Trophoblast cell (in vitro differentiated cells and primary cell): ENCODE measurements at regions not wholly inside any gene's neighbourhood (a gene's known extent, or its start where the extent isn't known, plus 50 kb on each side); places are given as distances from the start of the nearest gene placed in this dataset.

ENCODE experiments used
- DNase-seq, 2 donors: peaks; one replicate each; pipeline ENCODE4 v3.0.0-alpha.2; 2016
- H2AFZ ChIP-seq: 2 replicates; pipeline ENCODE4 v1.6.1; 2013; ENCODE audit warnings: low read length, moderate library complexity, mild to moderate bottlenecking; ENCODE audit not compliant: insufficient read depth, poor library complexity
- H2AK5ac ChIP-seq: 2 replicates; pipeline ENCODE4 v1.6.1; 2013; ENCODE audit warnings: mild to moderate bottlenecking, low read length
- H2BK120ac ChIP-seq: 2 replicates; pipeline ENCODE4 v1.6.1; 2013; ENCODE audit warnings: low read length, mild to moderate bottlenecking, moderate library complexity; ENCODE audit not compliant: insufficient read depth, poor library complexity
- H2BK12ac ChIP-seq: 2 replicates; pipeline ENCODE4 v1.6.1; 2013; ENCODE audit warnings: mild to moderate bottlenecking, low read length, moderate library complexity
- H2BK5ac ChIP-seq: 2 replicates; pipeline ENCODE4 v1.6.1; 2013; ENCODE audit warnings: low read length, low read depth, moderate library complexity, mild to moderate bottlenecking; ENCODE audit not compliant: poor library complexity
- H3K14ac ChIP-seq: 2 replicates; pipeline ENCODE4 v1.6.1; 2013; ENCODE audit warnings: mild to moderate bottlenecking, low read length
- H3K18ac ChIP-seq: 2 replicates; pipeline ENCODE4 v1.6.1; 2013; ENCODE audit warnings: mild to moderate bottlenecking, low read length
- H3K23ac ChIP-seq: 2 replicates; pipeline ENCODE4 v1.6.1; 2013; ENCODE audit warnings: low read length
- H3K27ac ChIP-seq: 2 replicates; pipeline ENCODE4 v1.5.1; 2013; ENCODE audit warnings: low read depth, mild to moderate bottlenecking, inconsistent platforms, low read length, moderate library complexity
- H3K27me3 ChIP-seq: 2 replicates; pipeline ENCODE4 v1.6.1; 2013; ENCODE audit warnings: inconsistent platforms, mild to moderate bottlenecking, low read length, moderate library complexity; ENCODE audit not compliant: insufficient read depth
- H3K36me3 ChIP-seq, 2 experiments: 1 replicate in 1 of 2; 2 replicates in 1 of 2; pipeline ENCODE4 v1.6.1; 2013; ENCODE audit warnings: low read length in 2 of 2, mild to moderate bottlenecking in 2 of 2, moderate library complexity in 1 of 2; ENCODE audit not compliant: insufficient read depth in 2 of 2, control insufficient read depth in 1 of 2
- H3K4ac ChIP-seq: 2 replicates; pipeline ENCODE4 v1.6.1; 2013; ENCODE audit warnings: low read depth, mild to moderate bottlenecking, low read length, moderate library complexity
- H3K4me1 ChIP-seq, 2 experiments: 1 replicate in 1 of 2; 2 replicates in 1 of 2; pipeline ENCODE4 v1.6.1; 2013; ENCODE audit warnings: low read length in 2 of 2, mild to moderate bottlenecking in 2 of 2, moderate library complexity in 1 of 2; ENCODE audit not compliant: insufficient read depth in 2 of 2, control insufficient read depth in 1 of 2
- H3K4me2 ChIP-seq: 2 replicates; pipeline ENCODE4 v1.6.1; 2013; ENCODE audit warnings: inconsistent platforms, mild to moderate bottlenecking, low read length, moderate library complexity
- H3K4me3 ChIP-seq: 2 replicates; pipeline ENCODE4 v1.5.1; 2013; ENCODE audit warnings: mild to moderate bottlenecking, low read depth, low read length, inconsistent platforms
- H3K79me1 ChIP-seq: one replicate; pipeline ENCODE4 v1.6.1; 2013; ENCODE audit warnings: low read length
- H3K79me2 ChIP-seq: 2 replicates; pipeline ENCODE4 v1.6.1; 2013; ENCODE audit warnings: low read length, mild to moderate bottlenecking; ENCODE audit not compliant: control insufficient read depth, insufficient read depth, poor library complexity
- H3K9ac ChIP-seq: 2 replicates; pipeline ENCODE4 v1.6.1; 2013; ENCODE audit warnings: mild to moderate bottlenecking, low read length
- H3K9me3 ChIP-seq: 2 replicates; pipeline ENCODE4 v1.6.1; 2013; ENCODE audit warnings: low read depth, mild to moderate bottlenecking, control low read depth, inconsistent platforms, low read length; ENCODE audit not compliant: insufficient read depth
- H4K12ac ChIP-seq: 2 replicates; pipeline ENCODE4 v1.6.1; 2013; ENCODE audit warnings: low read depth, mild to moderate bottlenecking, low read length, moderate library complexity
- H4K8ac ChIP-seq: 2 replicates; pipeline ENCODE4 v1.6.1; 2013; ENCODE audit warnings: low read depth, mild to moderate bottlenecking, low read length, moderate library complexity
- H4K91ac ChIP-seq: one replicate; pipeline ENCODE4 v1.6.1; 2013; ENCODE audit warnings: low read depth, mild to moderate bottlenecking, low read length, moderate library complexity
- WGBS: extraction: QIAGEN DNeasy Blood & Tissue Kit; methylation state at CpG from one replicate; pipeline ENCODE4 v1.1.7; 2013; ENCODE audit warnings: missing lambda C conversion rate; ENCODE audit not compliant: insufficient read length, insufficient coverage; ENCODE audit errors: extremely low coverage; 5-methylcytosine and 5-hydroxymethylcytosine counted together

DNA sequence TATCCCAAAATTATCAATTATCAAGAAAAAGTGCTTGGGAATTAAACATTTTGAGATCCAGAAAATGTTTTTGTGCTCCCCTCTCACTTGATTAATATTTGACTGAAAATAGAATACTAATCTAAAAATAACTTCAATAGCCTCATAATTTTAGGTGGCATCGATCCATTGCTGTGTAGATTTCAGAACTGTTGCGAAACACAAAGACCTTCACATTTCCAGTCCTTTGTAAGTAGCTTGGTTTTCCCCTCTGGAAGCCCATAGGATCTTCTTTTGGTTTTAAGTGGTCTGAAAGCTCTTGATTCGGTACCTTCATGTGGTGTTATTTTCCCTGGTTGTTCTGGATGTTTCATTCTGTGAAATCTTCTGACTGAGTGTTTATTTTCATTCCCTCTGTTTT is 176.5 kb downstream of the NUFIP1 start:
- Histone ChIP-seq H3K9ac (no peak overlapping the region), H2BK12ac (no peak overlapping the region), H2BK5ac (no peak overlapping the region), H3K23ac (no peak overlapping the region), H3K4ac (no peak overlapping the region), H3K4me3 (no peak overlapping the region), H3K9me3 (no peaks in the 10 kb centered on the region), H3K27me3 (no peaks in the 10 kb centered on the region), H4K8ac (no peak overlapping the region), H3K79me1 (peaks cover 23% of the 10 kb centered on the region), H2BK120ac (no peak overlapping the region), H3K27ac (no peak overlapping the region), H3K79me2 (no peaks in the 10 kb centered on the region), H4K91ac (peak overlapping the region; percentile 55), H3K4me2 (no peak overlapping the region), H3K4me1 (peaks cover 19 to 26% of the 10 kb centered on the region in 2 experiments), H2AK5ac (no peak overlapping the region), H4K12ac (no peak overlapping the region), H2AFZ (no peak overlapping the region), H3K18ac (no peak overlapping the region), H3K14ac (no peak overlapping the region), H3K36me3 (no peaks in the 10 kb centered on the region)
- DNase-seq: no peak
- no CpG with 5 or more reads among the region's 3 CpGs for WGBS

DNA sequence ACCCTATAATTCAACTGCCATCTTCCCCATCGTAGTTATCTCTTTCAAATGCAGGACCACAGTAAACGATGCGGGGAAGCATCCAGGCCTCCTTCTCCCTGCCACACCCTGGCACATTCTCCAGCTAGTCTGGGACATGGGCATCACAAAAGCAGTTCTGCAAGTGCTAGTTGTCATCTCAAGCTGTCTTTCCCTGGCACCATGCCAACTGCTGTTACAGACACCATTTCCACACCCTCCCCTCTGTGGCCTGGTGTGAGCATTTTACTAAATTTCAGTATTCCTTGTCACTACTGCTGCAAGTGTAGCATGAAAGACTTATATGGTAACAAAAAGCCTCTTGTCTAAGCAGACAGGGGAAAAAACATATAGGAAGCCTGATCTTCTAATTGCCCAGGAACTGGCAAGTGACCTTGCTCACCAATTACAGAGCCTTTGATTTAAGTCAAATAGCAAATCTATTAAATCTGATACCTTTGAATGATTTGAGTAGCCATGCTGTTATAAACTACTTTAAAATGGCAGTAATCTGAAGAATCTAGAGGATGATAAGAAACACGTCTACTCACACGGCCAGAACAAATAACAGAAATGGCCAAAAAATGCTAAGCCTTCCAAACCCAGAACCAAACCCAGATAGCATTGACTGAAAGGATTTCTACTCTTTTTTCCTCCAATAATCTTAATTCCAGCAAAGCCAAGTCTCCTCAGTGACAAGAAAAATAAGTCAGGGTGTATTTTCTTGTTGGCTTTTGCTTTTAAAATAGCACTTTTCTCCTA is 179.0 kb downstream of the NUFIP1 start:
- H3K14ac ChIP-seq: peak overlapping the region; percentile 46
- H4K91ac ChIP-seq: no peak overlapping the region
- no peak overlapping the region for H3K4me3 ChIP-seq
- no peaks in the 10 kb centered on the region for H3K36me3 ChIP-seq
- peaks cover 9% of the 10 kb centered on the region for H3K79me1 ChIP-seq
- no peak overlapping the region for H2AK5ac ChIP-seq
- H2BK5ac ChIP-seq: no peak overlapping the region
- DNase-seq: peak; percentile 55 to 83
- no peaks in the 10 kb centered on the region for H3K9me3 ChIP-seq
- no peak overlapping the region for H3K9ac ChIP-seq
- no peaks in the 10 kb centered on the region for H3K27me3 ChIP-seq
- H2AFZ ChIP-seq: peak overlapping the region; percentile 28
- no peak overlapping the region for H3K4ac ChIP-seq
- H3K23ac ChIP-seq: no peak overlapping the region
- no peak overlapping the region for H2BK120ac ChIP-seq
- no peak overlapping the region for H3K4me2 ChIP-seq
- H3K4me1 ChIP-seq: peaks cover under 1 to 8% of the 10 kb centered on the region in 2 experiments
- peak overlapping the region; percentile 67 for H2BK12ac ChIP-seq
- no peak overlapping the region for H3K27ac ChIP-seq
- no peak overlapping the region for H4K8ac ChIP-seq
- no peaks in the 10 kb centered on the region for H3K79me2 ChIP-seq
- H3K18ac ChIP-seq: peak overlapping the region; percentile 54
- no CpG with 5 or more reads among the region's 5 CpGs for WGBS
- H4K12ac ChIP-seq: no peak overlapping the region

DNA sequence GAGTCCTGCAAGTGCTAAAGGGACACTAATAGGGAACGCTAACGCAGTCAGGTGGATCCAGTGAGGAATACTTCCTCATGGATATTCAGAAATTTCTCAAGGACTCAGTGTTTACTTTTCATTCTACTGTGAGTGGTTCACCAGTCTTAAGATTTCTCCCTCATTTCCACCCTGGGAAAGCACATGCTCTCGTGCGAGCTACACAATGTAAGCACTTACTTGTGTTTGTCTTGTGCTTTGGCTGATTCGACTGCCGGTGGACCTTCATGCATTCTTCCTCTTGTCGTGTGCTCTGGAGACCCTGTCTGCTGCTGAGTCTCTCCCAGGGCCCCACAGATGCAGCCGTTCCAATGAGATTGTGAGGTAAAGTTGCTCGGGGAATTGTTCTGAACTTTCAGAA is 180.1 kb downstream of the NUFIP1 start:
- WGBS: no CpG with 5 or more reads among the region's 9 CpGs
- H3K4me3 ChIP-seq: no peak overlapping the region
- H3K27me3 ChIP-seq: no peaks in the 10 kb centered on the region
- peak in 1 of 2 donors; percentile 21 for DNase-seq
- no peak overlapping the region for H2AK5ac ChIP-seq
- H3K23ac ChIP-seq: no peak overlapping the region
- peaks cover 2% of the 10 kb centered on the region for H3K79me1 ChIP-seq
- no peaks in the 10 kb centered on the region for H3K36me3 ChIP-seq
- no peak overlapping the region for H3K4ac ChIP-seq
- no peaks in the 10 kb centered on the region for H3K79me2 ChIP-seq
- no peak overlapping the region for H3K9ac ChIP-seq
- no peak overlapping the region for H3K14ac ChIP-seq
- H3K4me1 ChIP-seq: peaks cover 0 to 5% of the 10 kb centered on the region in 2 experiments
- H4K12ac ChIP-seq: no peak overlapping the region
- H4K8ac ChIP-seq: no peak overlapping the region
- H3K4me2 ChIP-seq: no peak overlapping the region
- H3K9me3 ChIP-seq: no peaks in the 10 kb centered on the region
- H3K18ac ChIP-seq: no peak overlapping the region
- no peak overlapping the region for H3K27ac ChIP-seq
- no peak overlapping the region for H2AFZ ChIP-seq
- H2BK120ac ChIP-seq: no peak overlapping the region
- no peak overlapping the region for H2BK12ac ChIP-seq
- no peak overlapping the region for H4K91ac ChIP-seq
- no peak overlapping the region for H2BK5ac ChIP-seq

DNA sequence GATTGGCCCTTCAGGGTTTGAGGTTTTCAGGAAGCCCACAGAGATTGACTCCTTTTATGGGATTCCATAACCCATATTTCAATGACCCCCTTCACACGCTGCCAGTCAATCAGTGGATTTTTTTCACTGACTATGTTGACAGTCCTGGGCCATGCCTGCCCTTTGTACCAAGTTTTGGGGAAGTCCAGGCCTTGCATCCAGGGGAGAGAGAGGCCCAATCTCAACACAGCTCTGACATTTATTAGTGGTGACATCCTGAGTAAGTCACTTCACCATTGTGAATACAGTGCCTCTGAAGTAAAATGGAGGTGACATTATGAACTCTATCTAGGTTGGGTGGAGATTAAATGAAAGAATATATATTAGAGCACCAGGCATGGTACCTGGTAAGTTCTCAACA is 181.1 kb downstream of the NUFIP1 start:
- H3K18ac ChIP-seq: no peak overlapping the region
- no CpG with 5 or more reads among the region's 1 CpG for WGBS
- no peaks in the 10 kb centered on the region for H3K27me3 ChIP-seq
- no peak overlapping the region for H3K23ac ChIP-seq
- H2BK12ac ChIP-seq: no peak overlapping the region
- peaks cover 0 to 2% of the 10 kb centered on the region in 2 experiments for H3K4me1 ChIP-seq
- H3K27ac ChIP-seq: no peak overlapping the region
- no peak overlapping the region for H3K4me3 ChIP-seq
- H3K4me2 ChIP-seq: no peak overlapping the region
- H3K79me1 ChIP-seq: peaks cover 2% of the 10 kb centered on the region
- no peaks in the 10 kb centered on the region for H3K36me3 ChIP-seq
- H2BK120ac ChIP-seq: no peak overlapping the region
- no peak overlapping the region for H2BK5ac ChIP-seq
- no peak for DNase-seq
- H3K4ac ChIP-seq: no peak overlapping the region
- no peaks in the 10 kb centered on the region for H3K79me2 ChIP-seq
- H3K14ac ChIP-seq: no peak overlapping the region
- no peak overlapping the region for H2AFZ ChIP-seq
- no peak overlapping the region for H2AK5ac ChIP-seq
- no peak overlapping the region for H4K91ac ChIP-seq
- H4K8ac ChIP-seq: no peak overlapping the region
- H3K9me3 ChIP-seq: no peaks in the 10 kb centered on the region
- no peak overlapping the region for H3K9ac ChIP-seq
- no peak overlapping the region for H4K12ac ChIP-seq
